GM12878 (cell line): ENCODE measurements at regions not wholly inside any gene's neighbourhood (a gene's known extent, or its start where the extent isn't known, plus 50 kb on each side); places are given as distances from the start of the nearest gene placed in this dataset.

ENCODE experiments used
- ATAC-seq: fragments of 200-7000 bp; cut with Tn5 transposase; 3 replicates; pipeline ENCODE4 v1.9.1; 2020; ENCODE audit warnings: mild to moderate bottlenecking, moderate library complexity
- BruUV-seq: library from RNA; stranded (reverse); fragments of 400-500 nt; replicated peaks from 2 replicates; lab custom pipeline; 2021; lab: Mats Ljungman, UMichigan
- CTCF ChIA-PET: fragments of 300-600 bp; sonication (Branson Sonifier 250); formaldehyde crosslinking; extraction: SDS; loops from one replicate; lab custom pipeline; 2021; ENCODE audit warnings: inconsistent platforms; lab: Yijun Ruan, JAX
- POLR2A ChIA-PET: fragments of 350-600 bp; formaldehyde crosslinking; extraction: SDS; loops from one replicate; lab custom pipeline; 2021; ENCODE audit warnings: inconsistent platforms; lab: Charles Lee
- RAD21 ChIA-PET: fragments of 300-600 bp; sonication (Branson Sonifier 250); formaldehyde crosslinking; loops from one replicate; lab custom pipeline; 2023; ENCODE audit warnings: antibody characterized with exemption; ENCODE audit not compliant: unreplicated experiment; lab: Charles Lee
- SMC1A ChIA-PET: fragments of 300-600 bp; sonication (Branson Sonifier 250); formaldehyde crosslinking; loops from one replicate; lab custom pipeline; 2023; ENCODE audit not compliant: unreplicated experiment, uncharacterized antibody; lab: Charles Lee
- DNase-seq: peaks from one replicate; pipeline ENCODE4 v3.0.0-alpha.2; 2011; ENCODE audit warnings: low read depth, low spot score
- FAIRE-seq: peaks from 3 replicates; lab custom pipeline; 2011; peaks lifted over from hg19 to GRCh38; lab: Jason Lieb, UNC
- H2AFZ ChIP-seq: 2 replicates; pipeline ENCODE4 v1.6.0; 2011; ENCODE audit warnings: low read depth, low read length, control low read depth; ENCODE audit not compliant: control insufficient read depth
- H3K27ac ChIP-seq: 2 replicates; pipeline ENCODE4 v1.5.1; 2011; ENCODE audit warnings: control low read depth; ENCODE audit not compliant: control insufficient read depth, insufficient read depth
- H3K27me3 ChIP-seq, 2 experiments: replicated peaks in 1 of 2; 2 replicates each; pipeline versions ENCODE4 v1.6.0 to v1.6.1; 2011; ENCODE audit warnings: low read length in 1 of 2; ENCODE audit not compliant: control insufficient read depth in 2 of 2, insufficient read depth in 2 of 2
- H3K36me3 ChIP-seq, 2 experiments: 2 replicates each; pipeline ENCODE4 v1.5.1; 2011; ENCODE audit warnings: low read length in 1 of 2; ENCODE audit not compliant: control insufficient read depth in 2 of 2, insufficient read depth in 2 of 2
- H3K4me1 ChIP-seq: 2 replicates; pipeline ENCODE4 v1.6.1; 2011; ENCODE audit warnings: mild to moderate bottlenecking, low read length, moderate library complexity, mixed read lengths; ENCODE audit not compliant: control insufficient read depth, insufficient read depth
- H3K4me2 ChIP-seq: 2 replicates; pipeline ENCODE4 v1.6.0; 2011; ENCODE audit warnings: control low read depth; ENCODE audit not compliant: control insufficient read depth, insufficient read depth
- H3K4me3 ChIP-seq: fragments of 200-600 bp; sonication (generic); 2 replicates; pipeline ENCODE4 v1.5.1; 2016
- H3K79me2 ChIP-seq: 2 replicates; pipeline ENCODE4 v1.6.0; 2011; ENCODE audit warnings: low read length; ENCODE audit not compliant: control insufficient read depth, insufficient read depth
- H3K9ac ChIP-seq: 2 replicates; pipeline ENCODE4 v1.8.0; 2011; ENCODE audit warnings: low read length, control low read depth, mixed read lengths; ENCODE audit not compliant: control insufficient read depth, insufficient read depth
- H3K9me3 ChIP-seq: replicated peaks from 3 replicates; pipeline ENCODE4 v1.5.1; 2011; ENCODE audit warnings: mild to moderate bottlenecking, low read length; ENCODE audit not compliant: control insufficient read depth, insufficient read depth
- H4K20me1 ChIP-seq: 2 replicates; pipeline ENCODE4 v1.6.0; 2011; ENCODE audit not compliant: control insufficient read depth, insufficient read depth
- BHLHE40 ChIP-seq, 2 experiments: fragments of 450-650 bp in 1 of 2; IDR thresholded peaks; 2 replicates each; pipeline ENCODE4 v1.6.1; 2011 to 2017; ENCODE audit warnings: low read depth in 2 of 2, borderline replicate concordance in 1 of 2, improper control_type of control experiment in 1 of 2, low read length in 1 of 2, mild to moderate bottlenecking in 1 of 2
- FOXK2 ChIP-seq: fragments of 450-650 bp; IDR thresholded peaks from 2 replicates; pipeline ENCODE4 v1.6.1; 2017; ENCODE audit warnings: mild to moderate bottlenecking, moderate library complexity
- IKZF2 ChIP-seq, 2 experiments: fragments of 450-650 bp; IDR thresholded peaks; 2 replicates each; pipeline ENCODE4 v1.6.1; 2017; ENCODE audit warnings: mild to moderate bottlenecking in 2 of 2, moderate library complexity in 2 of 2
- KDM1A ChIP-seq: fragments of 200-600 bp; sonication (generic); IDR thresholded peaks from 2 replicates; pipeline ENCODE4 v1.6.1; 2016; ENCODE audit warnings: borderline replicate concordance
- NFIC ChIP-seq: IDR thresholded peaks from 2 replicates; pipeline ENCODE4 v1.6.1; 2012; ENCODE audit warnings: low read depth, mild to moderate bottlenecking, inconsistent platforms, low read length, moderate library complexity
- NFYA ChIP-seq: IDR thresholded peaks from 2 replicates; pipeline ENCODE4 v1.6.1; 2011; ENCODE audit warnings: low read depth, mild to moderate bottlenecking, low read length, improper control_type of control experiment, borderline replicate concordance
- NFYB ChIP-seq: IDR thresholded peaks from 2 replicates; pipeline ENCODE4 v1.6.1; 2011; ENCODE audit warnings: low read depth, mild to moderate bottlenecking, low read length, improper control_type of control experiment, moderate library complexity; ENCODE audit not compliant: insufficient read depth
- PAX5 ChIP-seq: IDR thresholded peaks from 2 replicates; pipeline ENCODE4 v1.6.1; 2011; ENCODE audit warnings: low read depth, low read length, borderline replicate concordance
- POU2F2 ChIP-seq: IDR thresholded peaks from 3 replicates; pipeline ENCODE4 v1.6.1; 2011; ENCODE audit warnings: low read depth, mild to moderate bottlenecking, low read length, borderline replicate concordance
- SMAD1 ChIP-seq: fragments of 450-650 bp; IDR thresholded peaks from 2 replicates; pipeline ENCODE4 v1.6.1; 2018; ENCODE audit warnings: mild to moderate bottlenecking, low read depth; ENCODE audit not compliant: partially characterized antibody
- WRNIP1 ChIP-seq: IDR thresholded peaks from 2 replicates; pipeline ENCODE4 v1.6.1; 2011; ENCODE audit warnings: low read depth, low read length, improper control_type of control experiment, borderline replicate concordance
- YBX1 ChIP-seq: fragments of 450-650 bp; IDR thresholded peaks from 2 replicates; pipeline ENCODE4 v1.6.1; 2016; ENCODE audit warnings: antibody characterized with exemption
- ZSCAN29 ChIP-seq: fragments of 450-650 bp; IDR thresholded peaks from 2 replicates; pipeline ENCODE4 v1.6.1; 2017; ENCODE audit warnings: mild to moderate bottlenecking, moderate library complexity
- WGBS: methylation state at CpG from one replicate; pipeline ENCODE4 v1.1.6; 2016; ENCODE audit warnings: low lambda C conversion rate; ENCODE audit not compliant: insufficient replicate concordance, insufficient coverage; ENCODE audit errors: missing lambda C conversion rate; 5-methylcytosine and 5-hydroxymethylcytosine counted together
- in situ Hi-C: fragments of 300-500 bp; cut with MboI; formaldehyde crosslinking; loops from 9 replicates; pipeline ENCODE4 v1.14.3; 2018; ENCODE audit warnings: mixed read lengths
- intact Hi-C: fragments of 100-400 bp; cut with micrococcal nuclease; formaldehyde crosslinking; loops from one replicate; pipeline ENCODE4 v1.14.2; 2022; ENCODE audit not compliant: unreplicated experiment
- TF ChIP-seq, protein P1 (sequence below): fragments of 150-350 bp; IDR thresholded peaks from 2 replicates; pipeline ENCODE4 v1.6.1; 2014; ENCODE audit warnings: mild to moderate bottlenecking, low read depth, low read length
- TF ChIP-seq, protein P2 (sequence below): IDR thresholded peaks from 2 replicates; pipeline ENCODE4 v1.6.1; 2012; ENCODE audit warnings: low read depth, low read length, improper control_type of control experiment
- TF ChIP-seq, protein P3 (sequence below): fragments of 450-650 bp; IDR thresholded peaks from 2 replicates; pipeline ENCODE4 v1.6.1; 2017; ENCODE audit warnings: antibody characterized with exemption, mild to moderate bottlenecking, moderate library complexity
- TF ChIP-seq, protein P4 (sequence below): IDR thresholded peaks from 2 replicates; pipeline ENCODE4 v1.6.1; 2011; ENCODE audit warnings: mild to moderate bottlenecking, low read depth, low read length, moderate library complexity; ENCODE audit not compliant: insufficient replicate concordance

DNA sequence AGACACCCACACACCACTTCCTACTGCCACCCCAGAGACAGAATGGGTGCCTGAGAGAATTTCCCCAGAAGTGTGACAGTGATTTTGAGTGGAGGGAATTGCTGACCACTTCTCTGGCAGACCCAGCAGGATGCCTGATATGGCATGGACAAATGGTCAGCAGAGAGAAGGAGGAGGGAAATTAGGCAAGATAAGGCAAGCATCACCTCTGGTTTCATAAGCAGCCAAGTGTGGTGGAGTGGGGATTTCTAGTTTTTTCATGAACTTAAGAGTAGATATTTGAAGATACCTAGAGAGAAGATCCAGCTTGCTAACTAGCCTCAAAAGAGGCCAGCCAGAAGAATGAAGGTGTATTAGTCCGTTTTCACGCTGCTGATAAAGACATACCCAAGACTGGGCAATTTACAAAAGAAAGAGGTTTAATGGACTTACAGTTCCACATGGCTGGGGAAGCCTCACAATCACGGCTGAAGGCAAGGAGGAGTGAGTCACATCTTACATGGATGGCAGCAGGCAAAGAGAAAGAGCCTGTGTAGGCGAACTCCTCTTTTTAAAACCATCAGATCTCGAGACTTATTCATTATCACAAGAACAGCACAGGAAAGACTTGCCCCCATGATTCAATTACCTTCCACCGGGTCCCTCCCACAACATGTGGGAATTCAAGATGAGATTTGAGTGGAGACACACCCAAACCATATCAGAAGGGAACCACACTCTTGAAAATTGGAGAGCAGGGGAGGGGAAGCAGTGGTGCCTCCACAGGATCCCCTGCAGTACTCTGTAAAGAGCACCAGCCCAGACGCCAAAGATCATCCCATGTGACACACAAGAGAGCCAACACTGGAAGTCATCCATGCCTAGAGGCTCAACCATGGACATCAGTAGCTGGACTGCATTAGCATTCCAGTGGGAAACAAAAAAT, 64.2 kb downstream of the RBM43 start:
- SMC1A ChIA-PET: interaction anchor here (0.6 kb wide), 1 partner anchor 29 kb away, joined by 3 read pairs; no protein-coding TSS in a partner anchor
- Histone ChIP-seq H3K4me1 (no peaks in the 10 kb centered on the region), H3K9ac (no peak overlapping the region), H4K20me1 (no peaks in the 10 kb centered on the region), H3K4me3 (no peak overlapping the region), H3K27me3 (no peaks in the 10 kb centered on the region; a peak in 1 of 4 replicates), H3K36me3 (no peaks in the 10 kb centered on the region), H2AFZ (no peak overlapping the region), H3K79me2 (no peaks in the 10 kb centered on the region), H3K4me2 (no peak overlapping the region), H3K9me3 (no peaks in the 10 kb centered on the region), H3K27ac (no peak overlapping the region)
- CTCF ChIA-PET: no interaction called here
- no TSS peak for BruUV-seq
- ATAC-seq: no peak
- in situ Hi-C loops (no loop called here), intact Hi-C loops (no loop called here)
- FAIRE-seq: no peak
- RAD21 ChIA-PET: no interaction called here
- no peak for DNase-seq
- 20% methylated on average over 7 of the region's 7 CpGs for WGBS
- POLR2A ChIA-PET: no interaction called here
- TF ChIP-seq POU2F2: no peak
- no peak for TF ChIP-seq YBX1
- no peak for TF ChIP-seq BHLHE40 (IDR thresholded peaks at IDR 0.05; ENCODE audit: borderline replicate concordance in 1 of 2, low read depth in 2 of 2, low read length in 1 of 2)
- TF ChIP-seq FOXK2: no peak
- no peak for TF ChIP-seq ZSCAN29
- TF ChIP-seq WRNIP1: no peak
- no peak for TF ChIP-seq SMAD1
- TF ChIP-seq NFIC: no peak
- no peak for TF ChIP-seq PAX5
- TF ChIP-seq, protein P1, sequence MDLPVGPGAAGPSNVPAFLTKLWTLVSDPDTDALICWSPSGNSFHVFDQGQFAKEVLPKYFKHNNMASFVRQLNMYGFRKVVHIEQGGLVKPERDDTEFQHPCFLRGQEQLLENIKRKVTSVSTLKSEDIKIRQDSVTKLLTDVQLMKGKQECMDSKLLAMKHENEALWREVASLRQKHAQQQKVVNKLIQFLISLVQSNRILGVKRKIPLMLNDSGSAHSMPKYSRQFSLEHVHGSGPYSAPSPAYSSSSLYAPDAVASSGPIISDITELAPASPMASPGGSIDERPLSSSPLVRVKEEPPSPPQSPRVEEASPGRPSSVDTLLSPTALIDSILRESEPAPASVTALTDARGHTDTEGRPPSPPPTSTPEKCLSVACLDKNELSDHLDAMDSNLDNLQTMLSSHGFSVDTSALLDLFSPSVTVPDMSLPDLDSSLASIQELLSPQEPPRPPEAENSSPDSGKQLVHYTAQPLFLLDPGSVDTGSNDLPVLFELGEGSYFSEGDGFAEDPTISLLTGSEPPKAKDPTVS: no peak
- TF ChIP-seq, protein P2, sequence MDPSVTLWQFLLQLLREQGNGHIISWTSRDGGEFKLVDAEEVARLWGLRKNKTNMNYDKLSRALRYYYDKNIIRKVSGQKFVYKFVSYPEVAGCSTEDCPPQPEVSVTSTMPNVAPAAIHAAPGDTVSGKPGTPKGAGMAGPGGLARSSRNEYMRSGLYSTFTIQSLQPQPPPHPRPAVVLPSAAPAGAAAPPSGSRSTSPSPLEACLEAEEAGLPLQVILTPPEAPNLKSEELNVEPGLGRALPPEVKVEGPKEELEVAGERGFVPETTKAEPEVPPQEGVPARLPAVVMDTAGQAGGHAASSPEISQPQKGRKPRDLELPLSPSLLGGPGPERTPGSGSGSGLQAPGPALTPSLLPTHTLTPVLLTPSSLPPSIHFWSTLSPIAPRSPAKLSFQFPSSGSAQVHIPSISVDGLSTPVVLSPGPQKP: no peak
- TF ChIP-seq, protein P3, sequence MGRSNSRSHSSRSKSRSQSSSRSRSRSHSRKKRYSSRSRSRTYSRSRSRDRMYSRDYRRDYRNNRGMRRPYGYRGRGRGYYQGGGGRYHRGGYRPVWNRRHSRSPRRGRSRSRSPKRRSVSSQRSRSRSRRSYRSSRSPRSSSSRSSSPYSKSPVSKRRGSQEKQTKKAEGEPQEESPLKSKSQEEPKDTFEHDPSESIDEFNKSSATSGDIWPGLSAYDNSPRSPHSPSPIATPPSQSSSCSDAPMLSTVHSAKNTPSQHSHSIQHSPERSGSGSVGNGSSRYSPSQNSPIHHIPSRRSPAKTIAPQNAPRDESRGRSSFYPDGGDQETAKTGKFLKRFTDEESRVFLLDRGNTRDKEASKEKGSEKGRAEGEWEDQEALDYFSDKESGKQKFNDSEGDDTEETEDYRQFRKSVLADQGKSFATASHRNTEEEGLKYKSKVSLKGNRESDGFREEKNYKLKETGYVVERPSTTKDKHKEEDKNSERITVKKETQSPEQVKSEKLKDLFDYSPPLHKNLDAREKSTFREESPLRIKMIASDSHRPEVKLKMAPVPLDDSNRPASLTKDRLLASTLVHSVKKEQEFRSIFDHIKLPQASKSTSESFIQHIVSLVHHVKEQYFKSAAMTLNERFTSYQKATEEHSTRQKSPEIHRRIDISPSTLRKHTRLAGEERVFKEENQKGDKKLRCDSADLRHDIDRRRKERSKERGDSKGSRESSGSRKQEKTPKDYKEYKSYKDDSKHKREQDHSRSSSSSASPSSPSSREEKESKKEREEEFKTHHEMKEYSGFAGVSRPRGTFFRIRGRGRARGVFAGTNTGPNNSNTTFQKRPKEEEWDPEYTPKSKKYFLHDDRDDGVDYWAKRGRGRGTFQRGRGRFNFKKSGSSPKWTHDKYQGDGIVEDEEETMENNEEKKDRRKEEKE: no peak
- no peak for TF ChIP-seq NFYA
- TF ChIP-seq KDM1A: no peak
- TF ChIP-seq IKZF2 (IDR thresholded peaks at IDR 0.05): no peak
- TF ChIP-seq, protein P4, sequence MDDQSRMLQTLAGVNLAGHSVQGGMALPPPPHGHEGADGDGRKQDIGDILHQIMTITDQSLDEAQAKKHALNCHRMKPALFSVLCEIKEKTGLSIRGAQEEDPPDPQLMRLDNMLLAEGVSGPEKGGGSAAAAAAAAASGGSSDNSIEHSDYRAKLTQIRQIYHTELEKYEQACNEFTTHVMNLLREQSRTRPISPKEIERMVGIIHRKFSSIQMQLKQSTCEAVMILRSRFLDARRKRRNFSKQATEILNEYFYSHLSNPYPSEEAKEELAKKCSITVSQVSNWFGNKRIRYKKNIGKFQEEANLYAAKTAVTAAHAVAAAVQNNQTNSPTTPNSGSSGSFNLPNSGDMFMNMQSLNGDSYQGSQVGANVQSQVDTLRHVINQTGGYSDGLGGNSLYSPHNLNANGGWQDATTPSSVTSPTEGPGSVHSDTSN: no peak
- no peak for TF ChIP-seq NFYB
